ENCODE measurements at regions not wholly inside any gene's neighbourhood (a gene's known extent, or its start where the extent isn't known, plus 50 kb on each side); places are given as distances from the start of the nearest gene placed in this dataset.

- H3K36me3 ChIP-seq (ENCODE audit: low read depth) = no peaks in the 10 kb centered on the region
- H3F3A ChIP-seq (ENCODE audit: insufficient read depth, low read depth) = no peaks in the 10 kb centered on the region
- no peaks in the 10 kb centered on the region for H4K20me1 ChIP-seq (ENCODE audit: insufficient read depth)
- ChIA-PET CTCF (no interaction called here), POLR2A (ENCODE audit: unreplicated experiment) (interaction anchor here (0.6 kb wide), 1 partner anchor 720 kb away, joined by 3 read pairs; no protein-coding TSS in a partner anchor)
- no peaks in the 10 kb centered on the region for H3K79me2 ChIP-seq (ENCODE audit: low read depth)
- intact Hi-C loops (cut with micrococcal nuclease; ENCODE audit: unreplicated experiment) = no loop called here
- no peaks in the 10 kb centered on the region for H3K4me1 ChIP-seq (replicated peaks; ENCODE audit: insufficient read depth)
- H3K9me3 ChIP-seq (ENCODE audit: insufficient read depth, low read depth) = no peaks in the 10 kb centered on the region
- no peaks in the 10 kb centered on the region; the same call in 1 of the 2 replicates for H3K27me3 ChIP-seq (ENCODE audit: insufficient read depth, low read depth)
- BruUV-seq (replicated peaks) = no TSS peak
- H2AFZ ChIP-seq = no peak overlapping the region
- H3K4me2 ChIP-seq = no peak overlapping the region
- DNase-seq = no peak
- H3K9me2 ChIP-seq (ENCODE audit: insufficient read depth) = no peaks in the 10 kb centered on the region
- H3K27ac ChIP-seq = no peak overlapping the region
- no peak overlapping the region for H3K4me3 ChIP-seq
- TF ChIP-seq CTCF (conservative IDR thresholded peaks at IDR 0.05) = no peak
- no peak for TF ChIP-seq EZH2 (IDR thresholded peaks at IDR 0.05; ENCODE audit: low read depth)
These were observed 84.2 kb upstream of the FOXC1 start for GRCh38 chr6:1525364-1526038.

GRCh38 chr6:1526398-1527072, 83.2 kb upstream of the FOXC1 start:
- no peaks in the 10 kb centered on the region for H3K36me3 ChIP-seq (ENCODE audit: low read depth)
- no peak overlapping the region for H3K27ac ChIP-seq
- intact Hi-C loops (cut with micrococcal nuclease; ENCODE audit: unreplicated experiment) = no loop called here
- H3K27me3 ChIP-seq (ENCODE audit: insufficient read depth, low read depth) = no peaks in the 10 kb centered on the region; the same call in 1 of the 2 replicates
- ChIA-PET CTCF (no interaction called here), POLR2A (ENCODE audit: unreplicated experiment) (interaction anchor here (0.6 kb wide), 1 partner anchor 15 kb away, joined by 3 read pairs; no protein-coding TSS in a partner anchor)
- H4K20me1 ChIP-seq (ENCODE audit: insufficient read depth) = no peaks in the 10 kb centered on the region
- H3K4me1 ChIP-seq (replicated peaks; ENCODE audit: insufficient read depth) = no peaks in the 10 kb centered on the region
- no peak for DNase-seq
- no peaks in the 10 kb centered on the region for H3K9me3 ChIP-seq (ENCODE audit: insufficient read depth, low read depth)
- TF ChIP-seq EZH2 (IDR thresholded peaks at IDR 0.05; ENCODE audit: low read depth) = no peak
- no peak for TF ChIP-seq CTCF (conservative IDR thresholded peaks at IDR 0.05)
- no peaks in the 10 kb centered on the region for H3K9me2 ChIP-seq (ENCODE audit: insufficient read depth)
- no peak overlapping the region for H3K4me3 ChIP-seq
- BruUV-seq (replicated peaks) = no TSS peak
- H3K79me2 ChIP-seq (ENCODE audit: low read depth) = no peaks in the 10 kb centered on the region
- H2AFZ ChIP-seq = no peak overlapping the region
- H3F3A ChIP-seq (ENCODE audit: insufficient read depth, low read depth) = no peaks in the 10 kb centered on the region
- no peak overlapping the region for H3K4me2 ChIP-seq

DNA sequence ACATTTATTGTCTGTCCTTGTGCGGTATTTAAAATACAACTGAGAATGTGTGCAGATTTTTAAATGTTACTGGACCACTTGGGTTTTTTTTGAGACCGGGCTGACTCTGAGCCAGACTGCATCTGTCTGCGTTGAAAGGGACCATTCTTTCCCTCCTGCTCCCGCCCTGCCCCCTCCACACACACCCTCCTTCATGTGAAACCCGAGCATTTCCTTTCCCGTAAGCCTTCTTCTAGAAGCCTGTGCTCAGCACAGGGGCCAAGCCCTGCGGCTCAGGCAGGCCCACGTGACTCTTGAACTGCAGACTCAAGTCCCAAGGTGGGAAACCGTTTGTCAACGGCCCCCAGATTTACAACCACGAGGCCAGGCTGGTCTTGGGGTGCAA, 82.7 kb upstream of the FOXC1 start:
- H3K4me3 ChIP-seq = no peak overlapping the region
- H3K79me2 ChIP-seq (ENCODE audit: low read depth) = no peaks in the 10 kb centered on the region
- no peak overlapping the region for H3K27ac ChIP-seq
- H3K4me2 ChIP-seq = no peak overlapping the region
- TF ChIP-seq EZH2 (IDR thresholded peaks at IDR 0.05; ENCODE audit: low read depth) (no peak), CTCF (conservative IDR thresholded peaks at IDR 0.05) (no peak)
- H3F3A ChIP-seq (ENCODE audit: insufficient read depth, low read depth) = no peaks in the 10 kb centered on the region
- H3K4me1 ChIP-seq (replicated peaks; ENCODE audit: insufficient read depth) = no peaks in the 10 kb centered on the region
- no TSS peak for BruUV-seq (replicated peaks)
- ChIA-PET POLR2A (ENCODE audit: unreplicated experiment) (interaction anchor here (0.6 kb wide), 1 partner anchor 14 kb away, joined by 3 read pairs; no protein-coding TSS in a partner anchor), CTCF (no interaction called here)
- H3K9me2 ChIP-seq (ENCODE audit: insufficient read depth) = no peaks in the 10 kb centered on the region
- no peak overlapping the region for H2AFZ ChIP-seq
- H3K27me3 ChIP-seq (ENCODE audit: insufficient read depth, low read depth) = no peaks in the 10 kb centered on the region; the same call in 1 of the 2 replicates
- intact Hi-C loops (cut with micrococcal nuclease; ENCODE audit: unreplicated experiment) = no loop called here
- no peak for DNase-seq
- no peaks in the 10 kb centered on the region for H4K20me1 ChIP-seq (ENCODE audit: insufficient read depth)
- H3K36me3 ChIP-seq (ENCODE audit: low read depth) = no peaks in the 10 kb centered on the region
- no peaks in the 10 kb centered on the region for H3K9me3 ChIP-seq (ENCODE audit: insufficient read depth, low read depth)

Data from PC-9 (cell line).